GM10248 (cell line): ENCODE measurements at regions not wholly inside any gene's neighbourhood (a gene's known extent, or its start where the extent isn't known, plus 50 kb on each side); places are given as distances from the start of the nearest gene placed in this dataset.

Source experiments
- CTCF ChIA-PET: fragments of 300-600 bp; sonication (Branson Sonifier 250); formaldehyde crosslinking; extraction: SDS; loops from one replicate; lab custom pipeline; 2021; ENCODE audit warnings: antibody characterized with exemption; lab: Yijun Ruan, JAX
- POLR2A ChIA-PET: fragments of 350-650 bp; sonication (Branson Sonifier 250); formaldehyde crosslinking; extraction: SDS; loops from one replicate; lab custom pipeline; 2020; ENCODE audit warnings: antibody characterized with exemption; lab: Yijun Ruan, JAX
- DNase-seq: peaks from one replicate; pipeline ENCODE4 v3.0.0; 2012; ENCODE audit errors: extremely low spot score
- CTCF ChIP-seq: IDR thresholded peaks from 2 replicates; pipeline ENCODE4 v1.5.1; 2012; ENCODE audit warnings: mild to moderate bottlenecking, low read depth; ENCODE audit errors: extremely low read depth, missing control alignments, control extremely low read depth

- CTCF ChIA-PET, result no interaction called here
- no peak for TF ChIP-seq CTCF
- POLR2A ChIA-PET, result no interaction called here
- no peak for DNase-seq
These were observed 94.4 kb downstream of the NAV1 start for GRCh38 chr1:201633297-201633696.

- DNase-seq, result no peak
These were observed 94.9 kb downstream of the NAV1 start for GRCh38 chr1:201633811-201634210.

GRCh38 chr1:201634261-201634660, 95.3 kb downstream of the NAV1 start:
- POLR2A ChIA-PET, result no interaction called here
- DNase-seq, result no peak
- CTCF ChIA-PET, result no interaction called here
- TF ChIP-seq CTCF, result no peak

More at GRCh38 chr1:201633811-201634210, 94.9 kb downstream of the NAV1 start:
- ChIA-PET POLR2A (no interaction called here), CTCF (no interaction called here)
- no peak for TF ChIP-seq CTCF

- POLR2A ChIA-PET, result no interaction called here
- CTCF ChIA-PET, result interaction anchor here (1.0 to 1.4 kb wide), 2 partner anchors 9 to 74 kb away, joined by 3 read pairs; no protein-coding TSS in a partner anchor
- no peak for TF ChIP-seq CTCF
- DNase-seq, result no peak
These were observed 97.2 kb downstream of the NAV1 start for GRCh38 chr1:201636097-201636496.

GRCh38 chr1:201636510-201636971, 97.6 kb downstream of the NAV1 start:
- DNase-seq, result no peak
- CTCF ChIA-PET, result interaction anchor here (1.4 kb wide), 1 partner anchor 9 kb away, joined by 3 read pairs; no protein-coding TSS in a partner anchor
- POLR2A ChIA-PET, result no interaction called here
- no peak for TF ChIP-seq CTCF

GRCh38 chr1:201637282-201638079, 98.6 kb downstream of the NAV1 start:
- ChIA-PET CTCF (interaction anchor here (0.6 to 1.4 kb wide), 3 partner anchors 10 to 201 kb away, joined by 3 read pairs; no protein-coding TSS in a partner anchor), POLR2A (no interaction called here)
- no peak for TF ChIP-seq CTCF
- no peak for DNase-seq
